Superior temporal gyrus (tissue), 1 donor: ENCODE measurements at regions not wholly inside any gene's neighbourhood (a gene's known extent, or its start where the extent isn't known, plus 50 kb on each side); places are given as distances from the start of the nearest gene placed in this dataset.
"Not testable (repeated sequence)": the region's sequence is repeated elsewhere in the genome, so short reads cannot be mapped to it uniquely, and the experiment has no call there.

Source experiments
- DNase-seq: peaks from one replicate; pipeline ENCODE4 v3.0.0-alpha.2; 2016; ENCODE audit errors: extremely low spot score

DNA sequence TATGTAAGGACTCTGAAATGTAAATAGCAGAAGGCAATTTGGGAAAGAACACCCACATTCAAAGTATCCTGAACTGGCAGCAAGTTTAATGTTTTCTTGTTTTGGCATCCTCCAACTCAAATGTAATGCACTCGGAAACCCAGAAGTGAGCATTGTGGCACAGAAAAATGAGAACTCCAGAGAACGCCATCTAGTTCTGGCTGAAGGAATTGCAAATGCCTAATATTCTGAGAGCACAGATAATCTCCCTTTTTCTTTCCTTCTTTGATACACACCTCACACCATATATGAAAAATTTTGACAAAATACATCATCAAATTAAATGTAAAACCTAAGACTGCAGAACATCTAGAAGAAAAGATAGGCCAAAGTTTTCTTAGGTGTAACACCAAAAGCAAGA lies 52.1 kb downstream of the PWWP3B start:
- peak; percentile 54 for DNase-seq

DNA sequence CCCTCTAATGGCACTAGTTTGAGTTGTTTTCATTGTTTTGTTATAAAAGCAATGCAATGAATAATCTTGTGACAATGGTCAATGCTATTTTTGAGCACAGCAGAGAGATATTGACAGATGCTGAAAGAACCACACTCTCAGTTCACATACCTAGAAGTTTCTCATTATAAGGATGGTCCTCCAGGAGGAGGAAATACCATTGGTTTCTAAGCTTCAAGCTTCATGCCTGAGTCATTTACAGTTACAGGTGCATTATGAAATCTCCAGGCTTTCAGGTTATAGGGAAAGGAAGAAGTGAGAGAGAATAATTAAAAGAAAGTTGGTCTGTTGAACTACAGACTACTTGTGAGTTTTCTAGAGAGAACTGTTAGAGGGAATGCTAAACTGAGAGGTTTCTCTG lies 75.3 kb downstream of the PWWP3B start:
- no peak for DNase-seq

DNA sequence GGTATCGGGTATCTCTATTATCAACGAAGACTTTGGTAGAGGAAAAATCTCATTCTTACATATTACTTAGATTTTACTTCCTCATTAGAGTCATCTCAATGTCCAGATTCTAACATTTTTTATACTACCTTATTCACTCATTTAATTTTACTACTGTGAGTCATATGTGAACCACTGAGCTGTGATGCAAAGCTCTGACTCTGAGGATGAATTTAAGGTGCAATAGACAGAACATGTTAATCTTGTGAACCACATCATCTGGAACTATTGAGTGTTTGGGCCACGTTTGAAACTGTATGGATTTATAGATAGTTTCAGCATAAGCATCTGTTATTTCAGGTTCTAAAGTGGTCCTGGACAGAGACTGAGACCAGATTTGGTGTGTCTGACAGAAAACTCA lies 78.4 kb downstream of the PWWP3B start:
- DNase-seq, result no peak

DNA sequence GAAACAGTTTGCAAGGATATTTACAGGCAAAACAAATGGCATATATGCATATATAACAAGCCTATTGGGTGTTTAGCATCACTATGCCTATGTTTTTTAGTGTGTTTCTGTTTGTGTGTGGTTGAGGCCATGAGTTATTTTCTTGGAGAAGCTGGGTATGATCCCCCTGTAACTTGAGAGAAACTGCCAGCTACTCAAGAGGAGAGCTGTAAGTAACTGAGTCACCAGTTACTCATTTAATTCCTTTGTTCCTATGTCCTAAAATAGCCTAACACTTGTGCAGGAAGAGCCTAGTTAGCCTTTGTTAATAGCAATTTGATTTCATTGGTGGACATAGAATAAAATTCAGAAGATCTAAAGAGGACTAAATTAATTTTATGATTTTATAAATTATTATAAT lies 79.1 kb downstream of the PWWP3B start:
- no peak for DNase-seq

DNA sequence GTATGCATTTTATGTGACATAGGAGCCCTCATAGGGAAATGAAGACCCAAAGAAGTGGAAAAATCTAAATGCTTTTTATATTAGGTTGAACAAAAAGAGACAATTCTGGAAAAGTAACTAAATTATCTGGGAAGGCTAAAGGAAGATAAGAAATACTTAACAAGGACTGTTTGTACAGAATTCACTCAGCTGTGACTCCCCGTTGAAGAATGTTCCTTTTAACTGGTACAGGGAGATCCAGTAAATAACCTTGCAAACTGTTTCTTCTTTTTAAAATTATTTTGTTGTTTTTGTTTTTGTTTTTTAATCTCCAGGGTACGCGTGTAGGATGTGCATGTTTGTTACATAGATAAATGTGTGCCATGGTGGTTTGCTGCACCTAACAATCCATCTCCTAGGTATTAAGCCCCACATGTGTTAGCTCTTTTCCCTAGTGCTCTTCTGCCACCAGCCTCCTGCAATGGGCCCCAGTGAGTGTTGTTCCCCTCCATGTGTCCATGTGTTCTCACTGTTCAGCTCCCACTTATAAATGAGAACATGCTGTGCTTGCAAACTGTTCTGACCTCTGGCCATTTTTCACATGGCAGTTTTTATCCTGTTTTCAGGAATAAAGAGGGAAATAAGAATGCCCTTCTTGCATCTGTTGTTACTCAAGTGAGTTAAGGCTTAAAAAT lies 81.7 kb downstream of the PWWP3B start:
- no peak for DNase-seq

DNA sequence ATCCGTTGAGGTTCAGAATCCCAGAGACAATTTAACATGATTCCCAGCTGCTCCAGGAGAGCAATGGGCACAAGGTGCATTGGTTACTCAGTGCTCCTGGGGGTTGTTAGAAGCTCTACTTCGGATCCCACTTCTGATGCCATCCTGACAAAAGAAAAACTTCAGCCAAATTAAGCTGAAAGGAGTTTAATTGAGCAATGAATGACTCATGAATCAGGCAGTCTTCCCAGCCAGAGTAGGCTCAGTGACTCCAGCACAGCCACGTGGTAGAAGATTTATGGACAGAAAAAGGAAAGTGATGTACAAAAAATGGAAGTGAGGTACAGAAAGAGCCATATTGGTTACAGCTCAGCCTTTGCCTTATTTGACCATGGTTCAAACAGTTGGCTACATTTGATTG lies 95.7 kb downstream of the PWWP3B start:
- DNase-seq, result no peak

DNA sequence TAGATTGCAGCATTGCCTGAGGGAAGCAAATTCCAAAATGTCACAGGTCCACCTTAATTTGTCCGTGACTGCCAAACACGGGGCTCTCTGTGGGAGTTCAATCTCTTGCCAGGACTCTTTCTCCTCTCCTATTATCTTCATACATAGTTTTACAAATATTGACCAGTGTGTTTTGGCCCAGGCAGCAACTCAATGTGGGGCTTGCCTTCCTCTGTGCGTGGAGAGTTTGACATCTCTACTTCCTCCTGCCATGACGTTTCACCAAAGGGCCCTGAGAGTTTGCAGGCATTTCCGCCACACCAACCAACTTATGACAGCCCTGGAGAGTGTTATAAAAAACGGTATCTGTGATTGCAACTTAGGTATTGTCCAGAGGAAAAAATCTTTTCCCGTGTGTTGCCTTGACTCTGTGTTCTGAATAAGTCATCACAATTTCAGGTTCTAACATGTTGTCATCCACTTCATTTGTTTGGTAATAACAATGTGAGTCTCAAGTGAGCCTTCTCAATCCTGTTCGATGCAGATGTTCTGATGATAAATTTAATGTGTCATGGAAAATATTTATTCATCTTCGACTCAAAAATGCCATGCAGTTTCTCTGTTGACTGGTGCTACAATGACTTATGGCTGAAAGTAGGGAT lies 106.0 kb downstream of the PWWP3B start:
- not testable (repeated sequence) for DNase-seq

DNA sequence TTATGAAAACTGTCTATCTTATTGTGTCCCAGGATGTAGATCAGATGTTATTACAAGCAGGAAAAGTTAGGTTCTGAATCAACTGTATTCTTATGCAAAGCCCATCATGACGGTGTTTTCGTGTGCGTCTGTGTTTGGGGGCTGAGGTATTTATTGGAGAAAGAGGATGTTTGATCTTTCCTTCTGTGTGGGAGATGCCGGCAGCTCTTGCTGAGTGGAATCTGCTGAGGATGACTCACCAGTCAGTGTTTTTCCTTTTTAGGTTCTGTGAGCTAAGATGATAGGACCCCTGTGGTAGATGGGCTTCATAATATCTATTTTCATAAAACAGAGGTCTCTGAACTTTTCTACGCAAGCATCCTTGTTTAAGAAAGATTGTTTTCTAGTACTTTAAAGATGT lies 107.1 kb downstream of the PWWP3B start:
- DNase-seq, result not testable (repeated sequence)

DNA sequence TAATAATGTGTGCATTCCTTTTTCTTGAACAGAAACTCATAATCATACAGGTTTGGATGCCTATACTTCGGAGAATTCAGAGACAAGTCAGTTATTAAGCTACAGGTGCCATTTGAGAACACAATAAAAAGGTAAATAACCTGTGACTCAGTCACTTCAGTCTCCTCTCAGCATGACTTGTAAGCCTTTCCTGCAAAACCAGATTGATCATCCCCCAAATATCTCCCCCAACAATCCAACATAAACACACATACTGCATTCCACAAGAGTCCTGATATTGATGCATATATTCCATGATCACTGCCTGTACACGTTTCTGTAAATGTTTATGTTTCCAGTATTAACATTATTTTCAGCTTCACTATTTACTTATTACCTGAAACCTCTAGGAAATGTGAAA lies 110.8 kb downstream of the PWWP3B start:
- DNase-seq, result no peak

DNA sequence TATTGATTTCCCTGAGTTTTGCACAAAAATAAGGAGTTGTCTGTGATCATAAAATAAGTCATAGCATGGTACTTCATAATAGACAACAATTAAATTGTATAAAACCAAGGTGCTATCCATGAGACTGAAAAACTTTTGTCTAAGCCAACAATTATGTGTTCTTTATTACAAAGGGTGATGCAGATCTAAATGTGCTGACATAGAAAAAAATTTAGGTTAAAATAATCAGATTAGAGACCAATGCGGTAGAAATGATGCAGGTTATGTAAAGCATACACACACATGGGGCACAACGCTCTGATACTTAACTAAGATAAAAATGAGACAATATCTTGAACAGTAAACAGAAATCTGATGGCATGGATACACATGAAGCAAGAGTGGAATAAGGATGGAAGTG lies 113.3 kb downstream of the PWWP3B start:
- no peak for DNase-seq

DNA sequence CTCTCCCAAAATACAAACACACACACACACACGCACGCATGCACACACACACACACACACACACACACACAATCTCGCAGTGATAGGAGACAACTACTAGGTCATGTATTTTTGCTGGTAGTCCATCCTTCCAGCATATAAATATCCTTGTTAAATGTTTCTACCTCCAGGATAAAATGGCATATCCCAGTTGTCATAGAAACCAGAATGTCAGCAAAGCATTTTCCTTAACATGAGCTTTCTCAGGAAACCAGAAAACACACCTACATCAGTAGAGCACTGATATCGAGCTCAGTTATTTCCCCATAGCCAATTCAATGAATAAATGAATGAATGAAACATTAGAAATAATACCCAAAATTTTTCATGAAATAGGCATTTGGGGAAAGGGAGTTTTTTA lies 115.7 kb downstream of the PWWP3B start:
- DNase-seq, result peak; percentile 8

DNA sequence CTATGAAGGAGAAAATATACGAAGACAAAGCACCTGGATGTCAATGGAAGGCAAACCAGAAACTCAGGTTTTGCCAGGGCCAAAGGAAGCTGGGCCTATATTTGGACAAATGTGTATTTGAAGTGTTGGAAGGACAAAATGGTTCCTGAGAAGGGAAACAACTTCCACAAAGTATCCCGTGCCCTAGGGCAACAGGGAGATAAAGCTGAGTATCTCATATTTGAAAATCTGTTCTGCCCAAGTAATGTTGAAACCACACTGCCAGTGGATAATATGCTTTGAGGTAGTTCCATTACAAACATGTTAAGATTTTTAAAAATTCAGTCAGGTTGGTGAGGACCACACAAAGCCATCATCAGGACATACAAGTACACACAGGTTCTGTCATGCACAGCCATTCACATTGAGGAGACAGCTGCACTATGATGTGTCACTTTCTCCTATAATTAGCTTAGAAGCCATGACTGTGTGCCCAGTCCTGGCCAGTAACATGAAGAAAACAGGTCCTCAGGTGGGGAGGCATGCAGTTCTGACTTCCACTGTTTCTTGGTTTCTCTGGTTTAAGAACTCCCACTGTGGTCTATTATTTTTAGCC lies 116.4 kb downstream of the PWWP3B start:
- DNase-seq, result no peak

DNA sequence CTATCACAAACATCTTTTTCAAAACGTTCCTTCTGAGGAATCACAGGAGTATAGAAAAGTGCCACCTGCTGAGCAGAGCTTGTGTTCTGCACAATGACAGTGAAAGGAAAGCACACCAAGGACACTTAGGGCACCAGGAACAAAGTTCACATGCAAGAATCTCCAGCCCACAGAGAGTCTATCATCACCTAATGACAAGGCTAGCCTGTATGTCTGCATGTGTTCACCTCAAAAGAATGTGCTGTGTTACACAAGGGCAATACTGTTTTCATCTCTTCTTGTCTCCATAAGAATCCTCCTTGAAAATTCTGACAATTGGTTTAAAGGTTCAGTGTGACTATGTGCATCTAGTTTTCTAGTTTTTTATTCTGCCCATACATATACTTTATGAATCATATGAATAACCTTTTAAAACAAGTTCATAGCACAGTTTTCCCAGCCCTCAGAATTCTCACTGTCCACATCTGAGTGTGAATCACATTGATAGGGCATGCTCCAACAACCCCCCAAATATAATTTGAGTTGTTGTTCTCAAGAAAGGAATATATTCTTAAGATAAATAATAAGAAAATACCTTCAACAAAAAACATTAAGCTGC lies 118.0 kb downstream of the PWWP3B start:
- DNase-seq, result no peak

DNA sequence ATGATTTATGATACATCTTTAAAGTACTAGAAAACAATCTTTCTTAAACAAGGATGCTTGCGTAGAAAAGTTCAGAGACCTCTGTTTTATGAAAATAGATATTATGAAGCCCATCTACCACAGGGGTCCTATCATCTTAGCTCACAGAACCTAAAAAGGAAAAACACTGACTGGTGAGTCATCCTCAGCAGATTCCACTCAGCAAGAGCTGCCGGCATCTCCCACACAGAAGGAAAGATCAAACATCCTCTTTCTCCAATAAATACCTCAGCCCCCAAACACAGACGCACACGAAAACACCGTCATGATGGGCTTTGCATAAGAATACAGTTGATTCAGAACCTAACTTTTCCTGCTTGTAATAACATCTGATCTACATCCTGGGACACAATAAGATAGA lies 122.7 kb downstream of the PWWP3B start:
- not testable (repeated sequence) for DNase-seq

DNA sequence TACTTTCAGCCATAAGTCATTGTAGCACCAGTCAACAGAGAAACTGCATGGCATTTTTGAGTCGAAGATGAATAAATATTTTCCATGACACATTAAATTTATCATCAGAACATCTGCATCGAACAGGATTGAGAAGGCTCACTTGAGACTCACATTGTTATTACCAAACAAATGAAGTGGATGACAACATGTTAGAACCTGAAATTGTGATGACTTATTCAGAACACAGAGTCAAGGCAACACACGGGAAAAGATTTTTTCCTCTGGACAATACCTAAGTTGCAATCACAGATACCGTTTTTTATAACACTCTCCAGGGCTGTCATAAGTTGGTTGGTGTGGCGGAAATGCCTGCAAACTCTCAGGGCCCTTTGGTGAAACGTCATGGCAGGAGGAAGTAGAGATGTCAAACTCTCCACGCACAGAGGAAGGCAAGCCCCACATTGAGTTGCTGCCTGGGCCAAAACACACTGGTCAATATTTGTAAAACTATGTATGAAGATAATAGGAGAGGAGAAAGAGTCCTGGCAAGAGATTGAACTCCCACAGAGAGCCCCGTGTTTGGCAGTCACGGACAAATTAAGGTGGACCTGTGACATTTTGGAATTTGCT lies 123.8 kb downstream of the PWWP3B start:
- not testable (repeated sequence) for DNase-seq

DNA sequence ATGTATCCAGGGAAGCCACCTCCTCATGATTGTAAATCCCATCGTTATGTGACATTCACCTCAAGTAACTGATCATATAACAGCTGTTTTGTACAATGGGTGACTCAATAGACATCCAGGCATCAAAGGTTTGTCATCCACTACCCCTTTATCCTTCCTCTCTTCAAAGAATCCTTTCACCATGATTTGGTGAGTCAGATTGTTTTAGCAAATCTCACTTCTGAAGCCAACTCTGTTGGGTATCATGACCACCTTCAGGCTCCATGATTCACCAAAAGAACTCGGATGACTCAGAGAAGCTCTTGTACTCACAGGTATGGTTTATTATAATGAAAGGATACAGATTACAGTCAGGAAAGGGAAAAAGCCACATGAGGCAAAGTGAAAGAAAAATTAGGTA lies 132.1 kb downstream of the PWWP3B start:
- DNase-seq, result no peak

DNA sequence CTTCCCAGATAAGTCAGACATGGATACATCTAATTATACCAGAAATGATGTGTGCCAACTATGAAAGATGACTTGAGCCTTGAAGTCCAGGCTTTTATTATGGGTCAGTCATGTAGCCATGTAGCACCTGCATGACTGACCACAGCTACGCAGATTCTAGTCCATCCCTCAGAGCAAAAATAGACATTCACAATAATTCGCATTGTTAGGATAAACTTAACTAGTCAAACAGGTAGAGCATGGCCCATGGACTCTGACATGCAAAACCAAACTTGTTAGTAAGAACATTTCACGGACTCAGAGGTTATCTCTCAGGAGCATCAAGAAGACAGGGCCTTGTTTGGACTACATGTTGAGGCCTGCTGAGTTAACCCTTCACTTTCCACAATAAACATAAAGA lies 132.6 kb downstream of the PWWP3B start:
- no peak for DNase-seq

DNA sequence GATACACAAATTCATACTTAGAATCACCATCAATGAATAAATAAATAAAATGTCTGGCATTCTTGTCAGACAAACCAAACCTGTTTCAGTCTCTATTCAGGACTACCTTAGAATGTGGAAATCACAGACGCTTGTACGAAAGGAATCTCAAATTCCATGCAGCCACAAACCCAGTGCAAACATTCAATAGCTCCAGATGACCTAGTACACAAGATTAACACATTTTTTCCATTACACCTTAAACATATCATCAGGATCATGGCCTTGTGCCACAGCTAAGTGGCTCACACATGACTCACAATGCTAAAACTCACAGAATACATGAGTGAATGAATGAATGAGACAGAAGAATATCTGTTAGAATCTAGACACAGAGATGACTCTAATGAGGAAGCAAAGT lies 134.2 kb downstream of the PWWP3B start:
- DNase-seq, result no peak

DNA sequence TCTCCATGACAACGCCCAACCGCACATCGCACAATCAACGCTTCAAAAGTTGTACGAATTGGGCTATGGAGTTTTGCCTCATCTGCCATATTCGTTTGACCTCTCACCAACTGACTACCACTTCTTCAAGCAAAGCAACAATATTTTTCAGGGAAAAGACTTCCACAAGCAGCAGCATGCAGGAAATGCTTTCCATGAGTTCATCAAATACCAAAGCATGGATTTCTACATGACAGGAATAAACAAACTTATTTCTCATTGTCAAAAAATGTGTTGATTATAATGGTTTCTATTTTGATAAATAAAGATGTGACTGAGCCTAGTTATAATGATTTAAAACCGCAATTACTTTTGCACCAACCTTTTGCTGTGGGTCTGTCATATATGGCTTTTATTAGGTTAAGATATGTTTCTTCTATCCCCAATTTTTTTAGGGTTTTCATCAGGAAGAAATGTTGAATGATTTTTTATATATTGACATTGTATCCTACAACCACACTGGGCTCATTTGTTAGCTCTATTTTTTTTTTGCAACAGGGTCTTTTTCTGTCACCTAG lies 138.4 kb downstream of the PWWP3B start:
- DNase-seq, result no peak

DNA sequence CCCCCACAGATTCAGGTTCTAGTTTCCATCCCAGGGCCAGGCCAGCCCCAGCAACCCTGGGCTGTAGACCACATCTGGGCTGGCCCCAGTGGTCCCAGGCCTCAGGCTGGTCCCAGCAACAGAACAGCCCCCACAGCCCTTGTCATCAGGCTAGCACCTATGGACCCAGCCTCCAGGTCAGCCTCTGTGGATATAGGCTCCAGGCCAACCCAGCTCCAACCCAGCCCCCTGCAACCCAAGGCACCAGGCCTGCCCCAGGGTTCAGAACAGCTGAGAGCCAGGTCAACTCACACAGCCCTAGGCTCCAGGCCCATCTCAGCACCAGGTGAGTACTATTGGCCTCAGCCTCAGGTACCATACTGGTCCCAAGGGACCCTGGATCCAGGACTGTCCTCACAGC lies 155.3 kb downstream of the PWWP3B start:
- DNase-seq, result no peak

DNA sequence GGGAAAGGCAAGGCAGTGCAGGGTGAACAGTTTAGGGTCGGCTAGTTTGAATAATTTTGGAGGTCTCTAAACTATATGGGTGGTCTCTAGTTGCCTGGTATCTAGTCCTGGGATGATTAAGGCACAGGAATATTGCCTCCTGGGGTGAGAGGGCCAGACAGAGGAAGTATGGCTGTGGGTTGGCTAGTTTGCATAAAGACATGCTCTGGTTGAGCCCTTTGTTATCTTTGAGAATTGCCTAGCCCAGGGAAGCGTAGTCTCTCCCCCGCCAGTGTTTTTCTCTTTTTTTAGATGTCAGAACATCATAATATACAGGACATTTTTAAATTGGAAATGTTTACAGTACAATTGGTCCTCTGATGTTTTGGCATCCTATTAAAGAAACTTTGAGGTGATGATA lies 163.5 kb downstream of the PWWP3B start:
- DNase-seq, result no peak

DNA sequence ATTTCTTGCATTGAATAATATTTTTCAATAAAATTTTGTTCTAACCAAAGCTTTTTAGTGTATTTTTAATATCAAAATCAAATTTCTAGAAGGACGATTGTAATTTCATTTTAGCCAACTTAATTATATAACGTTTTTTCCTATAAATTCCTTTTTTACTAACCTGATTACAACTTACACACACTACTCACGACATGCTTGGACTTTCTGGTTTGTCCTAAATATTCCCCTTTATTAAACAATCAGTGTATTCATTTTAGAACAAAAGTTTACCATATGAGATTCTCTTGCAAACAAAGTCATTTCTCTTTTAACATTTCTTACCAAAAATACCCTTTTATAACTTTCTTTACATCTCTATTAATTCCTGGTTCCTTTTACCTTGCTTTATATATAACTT lies 173.7 kb downstream of the PWWP3B start:
- no peak for DNase-seq
